GM12864 (cell line): ENCODE measurements at regions not wholly inside any gene's neighbourhood (a gene's known extent, or its start where the extent isn't known, plus 50 kb on each side); places are given as distances from the start of the nearest gene placed in this dataset.

ENCODE experiments used
- DNase-seq: peaks from one replicate; pipeline ENCODE4 v3.0.0-alpha.2; 2011; ENCODE audit warnings: low read depth
- H3K4me3 ChIP-seq: 2 replicates; pipeline ENCODE4 v1.5.1; 2011; ENCODE audit warnings: mild to moderate bottlenecking, low read depth, low read length, control low read depth
- CTCF ChIP-seq: IDR thresholded peaks from 2 replicates; pipeline ENCODE4 v1.5.1; 2011; ENCODE audit warnings: low read depth, mild to moderate bottlenecking, moderate library complexity, low read length, control low read depth, inconsistent platforms; ENCODE audit errors: missing control alignments

DNA sequence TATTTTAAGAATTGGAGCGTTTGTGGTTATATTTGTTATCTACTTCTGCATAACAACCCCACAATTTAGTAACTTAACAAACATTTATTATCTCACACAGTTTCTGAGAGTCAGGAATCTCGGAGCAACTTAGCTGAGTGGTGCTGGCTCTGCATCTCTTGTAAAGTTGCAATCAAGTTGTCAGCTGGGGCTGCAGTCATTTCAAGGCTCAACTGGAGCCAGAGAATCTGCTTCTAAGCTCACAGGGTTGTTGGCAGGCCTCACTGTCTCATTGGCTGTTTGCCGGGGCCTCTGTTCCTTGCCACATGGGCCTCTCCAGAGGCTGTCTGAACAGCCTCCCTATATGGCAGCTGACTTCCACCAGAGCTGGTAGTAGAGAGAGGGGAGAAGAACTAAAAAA lies 281.2 kb upstream of the GNPDA2 start:
- no peak for DNase-seq
- TF ChIP-seq CTCF: no peak
- H3K4me3 ChIP-seq: no peak overlapping the region

- no peak for TF ChIP-seq CTCF
These were observed 279.7 kb upstream of the GNPDA2 start for GRCh38 chr4:45006078-45006477.

GRCh38 chr4:45004847-45005565 lies 278.6 kb upstream of the GNPDA2 start:
- TF ChIP-seq CTCF: no peak

More at GRCh38 chr4:45006078-45006477, 279.7 kb upstream of the GNPDA2 start:
- DNase-seq: no peak
- H3K4me3 ChIP-seq: no peak overlapping the region

GRCh38 chr4:45004326-45004725 lies 278.0 kb upstream of the GNPDA2 start:
- H3K4me3 ChIP-seq: no peak overlapping the region
- no peak for DNase-seq
- no peak for TF ChIP-seq CTCF

More at GRCh38 chr4:45004847-45005565, 278.6 kb upstream of the GNPDA2 start:
- no peak for DNase-seq
- no peak overlapping the region for H3K4me3 ChIP-seq

DNA sequence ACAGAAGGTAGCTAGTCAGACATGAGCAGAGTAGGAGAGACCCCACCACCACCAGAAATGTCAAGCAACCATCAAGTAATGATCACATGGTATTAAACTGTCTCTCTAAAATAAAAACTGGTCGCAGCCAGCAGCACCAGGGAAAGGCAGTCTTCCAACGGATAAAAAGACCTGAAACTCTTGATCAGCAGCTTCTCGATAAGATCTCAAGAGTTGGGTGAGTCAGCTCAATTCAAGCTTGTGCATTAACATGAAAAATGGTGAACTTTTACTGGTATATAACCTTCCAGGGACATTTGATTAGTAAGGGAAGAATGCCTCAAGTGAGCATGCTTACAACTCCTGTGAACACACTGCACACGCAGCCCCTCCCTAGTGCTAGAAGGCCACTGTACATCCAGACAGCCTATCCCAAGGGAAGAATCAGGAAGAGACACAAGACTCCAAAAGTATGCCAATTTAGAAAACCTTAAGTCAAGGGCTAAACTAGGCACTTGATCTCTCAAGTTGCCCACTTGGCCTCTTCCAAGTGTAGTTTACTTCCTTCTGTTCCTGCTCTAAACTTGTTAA lies 270.0 kb upstream of the GNPDA2 start:
- TF ChIP-seq CTCF: no peak
- no peak for DNase-seq
- no peak overlapping the region for H3K4me3 ChIP-seq

GRCh38 chr4:44988011-44988410 lies 261.7 kb upstream of the GNPDA2 start:
- no peak for DNase-seq
- H3K4me3 ChIP-seq: no peak overlapping the region

More at GRCh38 chr4:44988011-44988410, 261.7 kb upstream of the GNPDA2 start:
- no peak for TF ChIP-seq CTCF
